H9 (cell line): ENCODE measurements at regions not wholly inside any gene's neighbourhood (a gene's known extent, or its start where the extent isn't known, plus 50 kb on each side); places are given as distances from the start of the nearest gene placed in this dataset.

Experiments used
- DNase-seq: peaks from one replicate; pipeline ENCODE4 v3.0.0-alpha.2; 2017
- H2AFZ ChIP-seq: one replicate; pipeline ENCODE4 v1.6.1; 2013; ENCODE audit warnings: mild to moderate bottlenecking, low read length, control low read depth, moderate library complexity
- H2AK5ac ChIP-seq: 2 replicates; pipeline ENCODE4 v1.6.1; 2013; ENCODE audit warnings: low read length, control low read depth, mixed read lengths; ENCODE audit not compliant: insufficient read length
- H2BK120ac ChIP-seq: one replicate; pipeline ENCODE4 v1.6.1; 2013; ENCODE audit warnings: low read depth, mild to moderate bottlenecking, low read length, control low read depth, inconsistent platforms; ENCODE audit not compliant: poor library complexity, severe bottlenecking
- H2BK12ac ChIP-seq: 2 replicates; pipeline ENCODE4 v1.6.1; 2013; ENCODE audit warnings: low read length, control low read depth, mixed read lengths, low read depth; ENCODE audit not compliant: insufficient read length
- H2BK15ac ChIP-seq: 2 replicates; pipeline ENCODE4 v1.6.1; 2013; ENCODE audit warnings: low read depth, low read length, control low read depth
- H2BK20ac ChIP-seq: one replicate; pipeline ENCODE4 v1.6.1; 2013; ENCODE audit warnings: low read depth, mild to moderate bottlenecking, low read length, control low read depth, inconsistent platforms; ENCODE audit not compliant: poor library complexity, severe bottlenecking
- H2BK5ac ChIP-seq: 2 replicates; pipeline ENCODE4 v1.6.1; 2013; ENCODE audit warnings: low read length, control low read depth, mixed read lengths; ENCODE audit not compliant: insufficient read length
- H3K14ac ChIP-seq: 2 replicates; pipeline ENCODE4 v1.6.1; 2013; ENCODE audit warnings: low read length, control low read depth; ENCODE audit not compliant: insufficient read depth
- H3K18ac ChIP-seq: 2 replicates; pipeline ENCODE4 v1.6.1; 2013; ENCODE audit warnings: low read depth, mild to moderate bottlenecking, mixed read lengths, low read length, control low read depth; ENCODE audit not compliant: insufficient read length
- H3K23ac ChIP-seq: 2 replicates; pipeline ENCODE4 v1.6.1; 2013; ENCODE audit warnings: low read length, control low read depth, mixed read lengths, low read depth; ENCODE audit not compliant: insufficient read length
- H3K23me2 ChIP-seq: 2 replicates; pipeline ENCODE4 v1.6.1; 2013; ENCODE audit warnings: low read depth, mild to moderate bottlenecking, mixed read lengths, low read length, control low read depth; ENCODE audit not compliant: insufficient read length, poor library complexity, severe bottlenecking
- H3K27ac ChIP-seq: 2 replicates; pipeline ENCODE4 v1.5.1; 2013; ENCODE audit warnings: low read length, control low read depth, mixed read lengths, low read depth; ENCODE audit not compliant: insufficient read length
- H3K27me3 ChIP-seq: 2 replicates; pipeline ENCODE4 v1.6.1; 2013; ENCODE audit warnings: low read length, control low read depth, inconsistent platforms; ENCODE audit not compliant: insufficient read depth
- H3K4ac ChIP-seq: 2 replicates; pipeline ENCODE4 v1.6.1; 2013; ENCODE audit warnings: low read depth, mild to moderate bottlenecking, control low read depth, inconsistent platforms, low read length, moderate library complexity
- H3K4me1 ChIP-seq: 2 replicates; pipeline ENCODE4 v1.6.1; 2013; ENCODE audit warnings: low read length, control low read depth, inconsistent platforms; ENCODE audit not compliant: insufficient read depth
- H3K4me2 ChIP-seq: 2 replicates; pipeline ENCODE4 v1.6.1; 2013; ENCODE audit warnings: low read length, control low read depth, mixed read lengths; ENCODE audit not compliant: insufficient read length, insufficient read depth
- H3K56ac ChIP-seq: 2 replicates; pipeline ENCODE4 v1.6.1; 2013; ENCODE audit warnings: low read depth, mild to moderate bottlenecking, mixed read lengths, low read length, control low read depth; ENCODE audit not compliant: insufficient read length
- H3K79me1 ChIP-seq: 2 replicates; pipeline ENCODE4 v1.6.1; 2013; ENCODE audit warnings: low read depth, mild to moderate bottlenecking, moderate library complexity, low read length, control low read depth, inconsistent platforms; ENCODE audit not compliant: insufficient read depth, poor library complexity, severe bottlenecking
- H3K79me2 ChIP-seq: 2 replicates; pipeline ENCODE4 v1.6.1; 2013; ENCODE audit warnings: low read length, control low read depth, inconsistent platforms; ENCODE audit not compliant: insufficient read depth
- H3K9ac ChIP-seq: 2 replicates; pipeline ENCODE4 v1.6.1; 2013; ENCODE audit warnings: low read length, control low read depth, mixed read lengths; ENCODE audit not compliant: insufficient read length; ENCODE audit errors: extremely low read depth
- H3K9me3 ChIP-seq: one replicate; pipeline ENCODE4 v1.6.1; 2013; ENCODE audit warnings: low read depth, low read length, inconsistent platforms; ENCODE audit not compliant: control insufficient read depth
- H3T11ph ChIP-seq: one replicate; pipeline ENCODE4 v1.6.1; 2013; ENCODE audit warnings: mild to moderate bottlenecking, low read length, control low read depth, inconsistent platforms
- H4K20me1 ChIP-seq: one replicate; pipeline ENCODE4 v1.6.1; 2013; ENCODE audit not compliant: control insufficient read depth, insufficient read length, insufficient read depth
- H4K5ac ChIP-seq: 2 replicates; pipeline ENCODE4 v1.6.1; 2013; ENCODE audit warnings: low read depth, mild to moderate bottlenecking, mixed read lengths, low read length, control low read depth; ENCODE audit not compliant: insufficient read length
- H4K8ac ChIP-seq: replicated peaks from 2 replicates; pipeline ENCODE4 v1.6.1; 2013; ENCODE audit warnings: low read length, control low read depth, mixed read lengths, low read depth; ENCODE audit not compliant: insufficient read length
- H4K91ac ChIP-seq: 2 replicates; pipeline ENCODE4 v1.6.1; 2013; ENCODE audit warnings: low read depth, mild to moderate bottlenecking, moderate library complexity, mixed read lengths, low read length, control low read depth; ENCODE audit not compliant: insufficient read length
- H3K27ac Mint-ChIP-seq, 3 experiments: 2 replicates in 2 of 3; 3 replicates in 1 of 3; pipeline ENCODE4 v1.8.0; 2020 to 2021; ENCODE audit warnings: mixed read lengths in 3 of 3, mild to moderate bottlenecking in 1 of 3, moderate library complexity in 1 of 3
- H3K27me3 Mint-ChIP-seq: 2 replicates; pipeline ENCODE4 v1.8.0; 2021; ENCODE audit warnings: low read depth, mild to moderate bottlenecking, moderate library complexity, mixed read lengths
- H3K36me3 Mint-ChIP-seq, 3 experiments: 2 replicates in 2 of 3; 3 replicates in 1 of 3; pipeline ENCODE4 v1.8.0; 2020 to 2021; ENCODE audit warnings: low read depth in 3 of 3, mixed read lengths in 3 of 3; ENCODE audit not compliant: insufficient read depth in 1 of 3
- H3K4me1 Mint-ChIP-seq, 2 experiments: 2 replicates each; pipeline ENCODE4 v1.8.0; 2020; ENCODE audit warnings: mixed read lengths in 2 of 2
- H3K4me3 Mint-ChIP-seq, 2 experiments: 2 replicates in 1 of 2; 3 replicates in 1 of 2; pipeline ENCODE4 v1.8.0; 2020 to 2021; ENCODE audit warnings: mild to moderate bottlenecking in 2 of 2, mixed read lengths in 2 of 2, moderate library complexity in 1 of 2
- H3K9me3 Mint-ChIP-seq, 2 experiments: 2 replicates in 1 of 2; 3 replicates in 1 of 2; pipeline ENCODE4 v1.8.0; 2020; ENCODE audit warnings: mild to moderate bottlenecking in 2 of 2, mixed read lengths in 2 of 2, moderate library complexity in 1 of 2
- WGBS: extraction: QIAGEN DNeasy Blood & Tissue Kit; methylation state at CpG from one replicate; pipeline ENCODE4 v1.1.7; 2013; ENCODE audit warnings: missing lambda C conversion rate, low lambda C conversion rate, mixed read lengths; ENCODE audit not compliant: insufficient read length; ENCODE audit errors: extremely low coverage; 5-methylcytosine and 5-hydroxymethylcytosine counted together
- TF ChIP-seq, protein P1 (sequence below): fragments of 200-600 bp; sonication (generic); conservative IDR thresholded peaks from 3 replicates; pipeline ENCODE4 v1.8.0; 2021; ENCODE audit warnings: antibody characterized with exemption, mild to moderate bottlenecking

DNA sequence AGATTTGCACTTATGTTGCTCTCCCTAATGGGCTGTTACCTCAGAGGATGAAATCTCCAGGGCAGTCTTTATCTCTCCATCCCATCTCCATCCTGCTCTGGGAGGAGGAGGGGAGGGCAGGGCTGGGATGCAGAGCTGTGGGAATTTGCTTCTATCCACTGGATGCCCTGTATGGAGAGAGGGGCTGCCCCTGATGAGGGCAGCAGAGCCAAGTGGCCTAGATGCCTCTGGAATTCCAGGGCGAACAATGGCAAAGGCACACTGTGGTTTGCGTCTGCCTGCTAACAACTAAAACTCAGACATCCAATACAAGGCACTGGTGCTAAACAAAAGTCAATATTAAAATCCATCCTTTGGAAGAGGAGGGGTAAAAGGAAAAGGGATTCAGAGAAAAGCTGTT lies 165.1 kb downstream of the COG6 start:
- no peak for DNase-seq
- no peak overlapping the region for H2AFZ ChIP-seq

More for the DNA sequence above, 165.1 kb downstream of the COG6 start:
- Mint-ChIP-seq H3K9me3 (no peaks in the 10 kb centered on the region), H3K27ac (no peak overlapping the region), H3K4me1 (peaks cover 28 to 34% of the 10 kb centered on the region in 2 experiments), H3K27me3 (no peaks in the 10 kb centered on the region), H3K36me3 (no peaks in the 10 kb centered on the region), H3K4me3 (no peak overlapping the region)
- H3K79me2 ChIP-seq: no peaks in the 10 kb centered on the region
- H3K14ac ChIP-seq: no peak overlapping the region
- H3K18ac ChIP-seq: no peak overlapping the region
- no peak overlapping the region for H2BK12ac ChIP-seq
- H3K79me1 ChIP-seq: no peaks in the 10 kb centered on the region
- H2BK120ac ChIP-seq: no peak overlapping the region
- H4K20me1 ChIP-seq: no peaks in the 10 kb centered on the region
- H4K91ac ChIP-seq: no peak overlapping the region
- no peak overlapping the region for H2BK15ac ChIP-seq
- H2BK20ac ChIP-seq: no peak overlapping the region
- no peaks in the 10 kb centered on the region for H3K23me2 ChIP-seq
- H3K4me1 ChIP-seq: peaks cover 8% of the 10 kb centered on the region; the same call in 1 of the 2 replicates
- H3K4ac ChIP-seq: no peak overlapping the region
- no peak overlapping the region for H3K23ac ChIP-seq
- H3K4me2 ChIP-seq: no peak overlapping the region
- no peaks in the 10 kb centered on the region for H3K9me3 ChIP-seq
- no peak overlapping the region for H3T11ph ChIP-seq
- H2BK5ac ChIP-seq: no peak overlapping the region
- H3K27ac ChIP-seq: no peak overlapping the region
- no CpG with 5 or more reads among the region's 2 CpGs for WGBS
- no peak overlapping the region for H3K56ac ChIP-seq
- H4K5ac ChIP-seq: no peak overlapping the region
- H2AK5ac ChIP-seq: no peak overlapping the region
- no peak overlapping the region for H3K9ac ChIP-seq
- H4K8ac ChIP-seq: no peak overlapping the region
- H3K27me3 ChIP-seq: no peaks in the 10 kb centered on the region
- TF ChIP-seq, protein P1, sequence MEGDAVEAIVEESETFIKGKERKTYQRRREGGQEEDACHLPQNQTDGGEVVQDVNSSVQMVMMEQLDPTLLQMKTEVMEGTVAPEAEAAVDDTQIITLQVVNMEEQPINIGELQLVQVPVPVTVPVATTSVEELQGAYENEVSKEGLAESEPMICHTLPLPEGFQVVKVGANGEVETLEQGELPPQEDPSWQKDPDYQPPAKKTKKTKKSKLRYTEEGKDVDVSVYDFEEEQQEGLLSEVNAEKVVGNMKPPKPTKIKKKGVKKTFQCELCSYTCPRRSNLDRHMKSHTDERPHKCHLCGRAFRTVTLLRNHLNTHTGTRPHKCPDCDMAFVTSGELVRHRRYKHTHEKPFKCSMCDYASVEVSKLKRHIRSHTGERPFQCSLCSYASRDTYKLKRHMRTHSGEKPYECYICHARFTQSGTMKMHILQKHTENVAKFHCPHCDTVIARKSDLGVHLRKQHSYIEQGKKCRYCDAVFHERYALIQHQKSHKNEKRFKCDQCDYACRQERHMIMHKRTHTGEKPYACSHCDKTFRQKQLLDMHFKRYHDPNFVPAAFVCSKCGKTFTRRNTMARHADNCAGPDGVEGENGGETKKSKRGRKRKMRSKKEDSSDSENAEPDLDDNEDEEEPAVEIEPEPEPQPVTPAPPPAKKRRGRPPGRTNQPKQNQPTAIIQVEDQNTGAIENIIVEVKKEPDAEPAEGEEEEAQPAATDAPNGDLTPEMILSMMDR: no peak
